ENCODE measurements at regions not wholly inside any gene's neighbourhood (a gene's known extent, or its start where the extent isn't known, plus 50 kb on each side); places are given as distances from the start of the nearest gene placed in this dataset.

DNA sequence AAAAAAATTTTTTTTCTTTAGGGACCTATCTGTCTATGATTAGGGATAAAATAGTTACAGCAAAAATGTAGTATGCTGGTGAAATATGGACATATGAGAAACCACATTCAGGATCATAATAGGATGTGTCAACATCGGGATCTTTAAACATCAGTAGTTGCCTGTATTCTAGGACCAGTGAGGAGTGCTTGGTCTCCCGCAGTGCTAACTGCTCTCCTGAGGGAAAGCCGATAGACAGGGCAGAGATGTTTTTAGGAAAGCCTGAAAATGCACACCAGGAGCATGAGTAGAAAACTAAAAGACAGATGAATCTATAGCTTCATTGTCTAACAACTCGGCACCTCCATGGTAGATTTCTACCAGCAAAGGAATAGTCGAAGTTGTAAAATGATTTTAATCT is 178.1 kb upstream of the SMIM31 start:
- TF ChIP-seq, protein P1, sequence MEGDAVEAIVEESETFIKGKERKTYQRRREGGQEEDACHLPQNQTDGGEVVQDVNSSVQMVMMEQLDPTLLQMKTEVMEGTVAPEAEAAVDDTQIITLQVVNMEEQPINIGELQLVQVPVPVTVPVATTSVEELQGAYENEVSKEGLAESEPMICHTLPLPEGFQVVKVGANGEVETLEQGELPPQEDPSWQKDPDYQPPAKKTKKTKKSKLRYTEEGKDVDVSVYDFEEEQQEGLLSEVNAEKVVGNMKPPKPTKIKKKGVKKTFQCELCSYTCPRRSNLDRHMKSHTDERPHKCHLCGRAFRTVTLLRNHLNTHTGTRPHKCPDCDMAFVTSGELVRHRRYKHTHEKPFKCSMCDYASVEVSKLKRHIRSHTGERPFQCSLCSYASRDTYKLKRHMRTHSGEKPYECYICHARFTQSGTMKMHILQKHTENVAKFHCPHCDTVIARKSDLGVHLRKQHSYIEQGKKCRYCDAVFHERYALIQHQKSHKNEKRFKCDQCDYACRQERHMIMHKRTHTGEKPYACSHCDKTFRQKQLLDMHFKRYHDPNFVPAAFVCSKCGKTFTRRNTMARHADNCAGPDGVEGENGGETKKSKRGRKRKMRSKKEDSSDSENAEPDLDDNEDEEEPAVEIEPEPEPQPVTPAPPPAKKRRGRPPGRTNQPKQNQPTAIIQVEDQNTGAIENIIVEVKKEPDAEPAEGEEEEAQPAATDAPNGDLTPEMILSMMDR (IDR thresholded peaks at IDR 0.05), result no peak
- TF ChIP-seq POLR2A (IDR thresholded peaks at IDR 0.05) (no peak), POLR2AphosphoS5 (IDR thresholded peaks at IDR 0.05) (no peak)

All from breast epithelium (tissue), 3 donors.